ENCODE measurements at regions not wholly inside any gene's neighbourhood (a gene's known extent, or its start where the extent isn't known, plus 50 kb on each side); places are given as distances from the start of the nearest gene placed in this dataset.

DNA sequence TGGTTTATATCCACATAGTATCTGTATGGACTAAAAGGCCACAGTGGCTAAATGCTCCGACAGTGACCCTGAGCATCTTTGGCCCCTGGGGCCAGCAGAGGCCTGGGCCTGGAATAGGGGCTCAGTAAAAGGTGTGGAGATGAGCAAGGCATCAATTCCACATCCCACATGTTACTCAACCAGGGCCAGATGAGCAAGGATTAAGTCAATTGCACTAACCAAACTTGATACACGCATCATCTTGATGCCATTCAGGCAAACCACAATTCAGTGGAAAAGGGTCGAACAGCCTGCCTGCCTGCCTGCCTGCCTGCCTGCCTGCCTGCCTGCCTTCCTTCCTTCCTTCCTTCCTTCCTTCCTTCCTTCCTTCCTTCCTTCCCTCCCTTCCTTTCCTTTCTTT lies 53.5 kb upstream of the DNAJA2 start:
- DNase-seq (ENCODE audit: low read depth): peak; percentile 34
- no peak for TF ChIP-seq CTCF (conservative IDR thresholded peaks at IDR 0.05; ENCODE audit: control insufficient read depth, insufficient read depth, low read depth, low read length)
- no peak overlapping the region for H3K4me3 ChIP-seq (ENCODE audit: control insufficient read depth, low read depth, low read length)

GRCh38 chr16:47026492-47026891 lies 53.0 kb upstream of the DNAJA2 start:
- no peak for TF ChIP-seq CTCF (conservative IDR thresholded peaks at IDR 0.05; ENCODE audit: control insufficient read depth, insufficient read depth, low read depth, low read length)
- H3K4me3 ChIP-seq (ENCODE audit: control insufficient read depth, low read depth, low read length): no peak overlapping the region
- no peak for DNase-seq (ENCODE audit: low read depth)

GRCh38 chr16:47025641-47026040 lies 52.2 kb upstream of the DNAJA2 start:
- H3K4me3 ChIP-seq (ENCODE audit: control insufficient read depth, low read depth, low read length): no peak overlapping the region
- TF ChIP-seq CTCF (conservative IDR thresholded peaks at IDR 0.05; ENCODE audit: control insufficient read depth, insufficient read depth, low read depth, low read length): no peak
- no peak for DNase-seq (ENCODE audit: low read depth)

All from fibroblast of mammary gland (primary cell).